ENCODE measurements at regions not wholly inside any gene's neighbourhood (a gene's known extent, or its start where the extent isn't known, plus 50 kb on each side); places are given as distances from the start of the nearest gene placed in this dataset.

DNA sequence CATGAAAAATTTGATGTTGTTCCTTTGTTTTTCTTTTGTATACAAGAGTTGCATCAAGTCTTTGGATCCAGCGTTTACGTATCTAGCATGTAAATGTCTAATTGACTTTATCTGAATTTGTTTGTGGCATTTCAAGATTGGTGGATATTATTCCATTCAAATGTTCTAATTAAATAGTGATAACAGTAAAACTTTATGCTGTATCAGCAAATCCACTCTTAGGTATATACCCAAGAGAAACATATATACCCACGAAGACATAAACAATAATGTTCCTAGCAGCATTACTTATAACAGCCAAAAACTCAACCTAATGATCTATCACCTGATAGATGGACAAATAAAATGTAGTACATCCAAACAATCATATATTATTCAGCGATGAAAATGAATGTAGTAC is 579.4 kb upstream of the LRATD1 start:
- TF ChIP-seq, protein P1, sequence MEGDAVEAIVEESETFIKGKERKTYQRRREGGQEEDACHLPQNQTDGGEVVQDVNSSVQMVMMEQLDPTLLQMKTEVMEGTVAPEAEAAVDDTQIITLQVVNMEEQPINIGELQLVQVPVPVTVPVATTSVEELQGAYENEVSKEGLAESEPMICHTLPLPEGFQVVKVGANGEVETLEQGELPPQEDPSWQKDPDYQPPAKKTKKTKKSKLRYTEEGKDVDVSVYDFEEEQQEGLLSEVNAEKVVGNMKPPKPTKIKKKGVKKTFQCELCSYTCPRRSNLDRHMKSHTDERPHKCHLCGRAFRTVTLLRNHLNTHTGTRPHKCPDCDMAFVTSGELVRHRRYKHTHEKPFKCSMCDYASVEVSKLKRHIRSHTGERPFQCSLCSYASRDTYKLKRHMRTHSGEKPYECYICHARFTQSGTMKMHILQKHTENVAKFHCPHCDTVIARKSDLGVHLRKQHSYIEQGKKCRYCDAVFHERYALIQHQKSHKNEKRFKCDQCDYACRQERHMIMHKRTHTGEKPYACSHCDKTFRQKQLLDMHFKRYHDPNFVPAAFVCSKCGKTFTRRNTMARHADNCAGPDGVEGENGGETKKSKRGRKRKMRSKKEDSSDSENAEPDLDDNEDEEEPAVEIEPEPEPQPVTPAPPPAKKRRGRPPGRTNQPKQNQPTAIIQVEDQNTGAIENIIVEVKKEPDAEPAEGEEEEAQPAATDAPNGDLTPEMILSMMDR (IDR thresholded peaks at IDR 0.05): no peak
- TF ChIP-seq POLR2A (IDR thresholded peaks at IDR 0.05): no peak
- Histone ChIP-seq H3K4me1 (no peaks in the 10 kb centered on the region), H3K36me3 (replicated peaks in 1 of 2; ENCODE audit: insufficient read depth in 1 of 2, low read depth in 2 of 2) (no peaks in the 10 kb centered on the region), H3K27me3 (peaks cover 0 to 5% of the 10 kb centered on the region in 2 donors), H3K27ac (no peak overlapping the region), H3K9me3 (no peaks in the 10 kb centered on the region), H3K4me3 (no peak overlapping the region)
- WGBS, 2 donors: 83 to 93% methylated on average over 4 of the region's 4 CpGs
- intact Hi-C loops (cut with DNase I): no loop called here
- ATAC-seq (no peak), DNase-seq (no peak)

DNA sequence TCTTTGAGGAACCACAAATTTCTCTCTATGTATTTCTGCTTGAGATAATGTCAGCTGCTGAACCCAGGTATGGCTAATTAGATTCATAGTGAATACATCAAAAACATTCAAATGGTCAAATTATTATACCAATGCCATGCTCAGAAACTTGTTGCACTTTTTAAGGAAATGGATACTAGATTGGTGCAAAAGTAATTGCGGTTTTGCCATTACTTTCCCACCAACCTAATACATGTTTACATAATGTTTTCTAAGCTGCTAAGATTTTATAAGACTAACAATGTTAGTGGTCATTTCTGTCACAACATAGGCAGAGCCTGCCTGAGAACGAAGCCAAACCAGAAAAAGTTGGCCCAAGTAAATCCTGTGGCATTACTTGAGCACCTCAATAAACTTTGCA is 568.2 kb upstream of the LRATD1 start:
- no peak for ATAC-seq
- H3K9me3 ChIP-seq: no peaks in the 10 kb centered on the region
- intact Hi-C loops (cut with DNase I): no loop called here
- DNase-seq: no peak
- no peak overlapping the region for H3K4me3 ChIP-seq
- WGBS, 2 donors: 51 to 62% methylated on average over 2 of the region's 2 CpGs
- no peaks in the 10 kb centered on the region for H3K36me3 ChIP-seq (replicated peaks in 1 of 2; ENCODE audit: insufficient read depth in 1 of 2, low read depth in 2 of 2)
- no peak for TF ChIP-seq POLR2A (IDR thresholded peaks at IDR 0.05)
- TF ChIP-seq, protein P1 (IDR thresholded peaks at IDR 0.05): no peak
- no peak overlapping the region for H3K27ac ChIP-seq
- no peaks in the 10 kb centered on the region for H3K27me3 ChIP-seq
- no peaks in the 10 kb centered on the region for H3K4me1 ChIP-seq

DNA sequence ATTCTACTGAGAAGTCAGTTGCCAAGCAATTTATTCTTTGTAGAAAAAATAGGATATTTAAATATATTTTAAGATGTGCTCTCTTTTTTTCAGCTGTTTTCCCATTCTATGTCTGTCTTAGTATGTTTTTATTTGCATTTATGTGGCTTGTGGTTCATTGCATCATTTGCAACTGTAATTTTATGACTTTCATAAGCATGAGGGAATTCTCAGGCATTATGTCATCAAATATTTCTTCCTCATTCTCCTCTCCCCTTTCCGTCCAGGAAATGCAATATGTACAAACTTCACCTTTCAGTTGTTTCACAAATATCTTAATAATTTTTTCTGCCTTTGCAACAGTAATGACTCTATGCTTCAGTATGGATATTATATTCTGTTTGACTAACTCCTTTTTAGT is 560.2 kb upstream of the LRATD1 start:
- DNase-seq (no peak), ATAC-seq (no peak)
- Histone ChIP-seq H3K9me3 (no peaks in the 10 kb centered on the region), H3K27me3 (no peaks in the 10 kb centered on the region), H3K27ac (no peak overlapping the region), H3K4me3 (no peak overlapping the region), H3K4me1 (no peaks in the 10 kb centered on the region), H3K36me3 (replicated peaks in 1 of 2; ENCODE audit: insufficient read depth in 1 of 2, low read depth in 2 of 2) (no peaks in the 10 kb centered on the region)
- 32 to 61% methylated on average over 1 of the region's 1 CpG for WGBS, 2 donors
- no peak for TF ChIP-seq POLR2A (IDR thresholded peaks at IDR 0.05)
- TF ChIP-seq, protein P1 (IDR thresholded peaks at IDR 0.05): no peak
- intact Hi-C loops (cut with DNase I): no loop called here

DNA sequence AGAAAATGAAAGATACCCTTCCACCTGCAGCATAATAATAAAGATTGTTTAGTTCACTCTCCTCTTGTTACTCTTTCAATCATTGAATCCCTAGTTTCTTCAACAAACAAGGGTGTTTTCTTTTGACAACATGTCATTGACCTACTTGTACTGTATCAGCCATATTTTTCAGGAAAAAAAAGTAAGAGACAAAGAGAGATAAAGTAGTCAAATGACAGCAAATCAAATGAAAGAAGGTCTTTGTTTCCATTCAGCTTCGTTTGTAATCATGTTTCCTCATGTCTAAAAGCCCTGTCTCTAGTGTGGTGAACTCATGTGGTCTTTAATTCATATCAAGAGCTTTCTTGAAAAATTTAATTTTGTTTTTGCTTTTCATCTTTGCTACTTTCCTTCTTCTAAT is 557.8 kb upstream of the LRATD1 start:
- Histone ChIP-seq H3K27ac (no peak overlapping the region), H3K4me1 (no peaks in the 10 kb centered on the region), H3K27me3 (no peaks in the 10 kb centered on the region), H3K9me3 (no peaks in the 10 kb centered on the region), H3K4me3 (no peak overlapping the region), H3K36me3 (replicated peaks in 1 of 2; ENCODE audit: insufficient read depth in 1 of 2, low read depth in 2 of 2) (no peaks in the 10 kb centered on the region)
- no peak for DNase-seq
- intact Hi-C loops (cut with DNase I): no loop called here
- ATAC-seq: no peak
- TF ChIP-seq, protein P1 (IDR thresholded peaks at IDR 0.05): no peak
- TF ChIP-seq POLR2A (IDR thresholded peaks at IDR 0.05): no peak
- WGBS, 2 donors: 16 to 21% methylated on average over 1 of the region's 1 CpG

DNA sequence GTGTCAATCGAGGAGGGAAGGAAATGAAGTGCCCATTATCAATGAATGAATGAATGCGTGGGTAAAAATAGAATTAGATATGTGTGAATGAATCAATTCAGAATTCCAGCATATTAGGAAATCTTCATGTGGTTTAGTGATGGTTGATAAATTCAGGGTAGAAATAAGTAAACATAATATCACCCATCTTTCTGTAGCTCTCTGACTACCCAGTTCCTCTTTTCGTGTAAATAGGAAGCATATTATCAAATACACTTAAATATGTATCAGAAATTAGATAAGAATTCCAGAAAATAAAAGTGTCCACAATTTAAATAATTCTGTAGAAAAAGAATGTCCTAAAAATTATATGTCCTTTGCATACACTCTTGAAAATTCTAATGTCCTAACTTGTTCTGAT is 552.9 kb upstream of the LRATD1 start:
- Histone ChIP-seq H3K4me1 (no peaks in the 10 kb centered on the region), H3K27me3 (no peaks in the 10 kb centered on the region), H3K27ac (no peak overlapping the region), H3K4me3 (no peak overlapping the region), H3K9me3 (no peaks in the 10 kb centered on the region), H3K36me3 (replicated peaks in 1 of 2; ENCODE audit: insufficient read depth in 1 of 2, low read depth in 2 of 2) (no peaks in the 10 kb centered on the region)
- WGBS, 2 donors: 59 to 68% methylated on average over 3 of the region's 3 CpGs
- ATAC-seq (no peak), DNase-seq (no peak)
- intact Hi-C loops (cut with DNase I): no loop called here
- TF ChIP-seq, protein P1 (IDR thresholded peaks at IDR 0.05): no peak
- TF ChIP-seq POLR2A (IDR thresholded peaks at IDR 0.05): no peak

Measured in body of pancreas (tissue), 4 donors.